SK-N-SH treated with all-trans-retinoic acid at 6 μM for 48 hours (cell line): ENCODE measurements at regions not wholly inside any gene's neighbourhood (a gene's known extent, or its start where the extent isn't known, plus 50 kb on each side); places are given as distances from the start of the nearest gene placed in this dataset.

Experiments
- ATAC-seq: fragments of 200-7000 bp; cut with Tn5 transposase; 3 replicates; pipeline ENCODE4 v1.9.1; 2020; ENCODE audit warnings: mild to moderate bottlenecking, moderate library complexity
- ARNTL ChIP-seq: fragments of 450-650 bp; formaldehyde crosslinking; IDR thresholded peaks from 2 replicates; pipeline ENCODE4 v1.5.0; 2020; ENCODE audit warnings: low read depth, mild to moderate bottlenecking, moderate library complexity, borderline replicate concordance
- BACH2 ChIP-seq: fragments of 250-450 bp; sonication (Bioruptor Pico); IDR thresholded peaks from 2 replicates; pipeline ENCODE4 v1.9.0; 2021; ENCODE audit warnings: mild to moderate bottlenecking, borderline replicate concordance
- CREB5 ChIP-seq: fragments of 250-450 bp; sonication (Bioruptor Pico); IDR thresholded peaks from 2 replicates; pipeline ENCODE4 v1.5.1; 2020; ENCODE audit warnings: low read depth, mild to moderate bottlenecking, moderate library complexity
- CSDC2 ChIP-seq: fragments of 250-450 bp; sonication (Bioruptor Pico); IDR thresholded peaks from 2 replicates; pipeline ENCODE4 v1.5.0; 2020; ENCODE audit warnings: mild to moderate bottlenecking, moderate library complexity
- ESRRG ChIP-seq: fragments of 250-450 bp; sonication (Bioruptor Pico); IDR thresholded peaks from 2 replicates; pipeline ENCODE4 v1.6.1; 2021; ENCODE audit warnings: mild to moderate bottlenecking
- GLIS3 ChIP-seq: fragments of 250-450 bp; sonication (Bioruptor Pico); IDR thresholded peaks from 2 replicates; pipeline ENCODE4 v1.5.0; 2020; ENCODE audit warnings: mild to moderate bottlenecking, moderate library complexity
- ISL1 ChIP-seq: fragments of 250-450 bp; sonication (Bioruptor Pico); IDR thresholded peaks from 2 replicates; pipeline ENCODE4 v2.1.2; 2022; ENCODE audit warnings: mild to moderate bottlenecking, moderate library complexity
- OSR1 ChIP-seq: fragments of 250-450 bp; sonication (Bioruptor Pico); IDR thresholded peaks from 2 replicates; pipeline ENCODE4 v1.8.0; 2022; ENCODE audit warnings: moderate library complexity, mild to moderate bottlenecking, inconsistent platforms
- PATZ1 ChIP-seq: fragments of 250-450 bp; sonication (Bioruptor Pico); IDR thresholded peaks from 2 replicates; pipeline ENCODE4 v1.8.0; 2020; ENCODE audit warnings: mild to moderate bottlenecking, moderate library complexity, borderline replicate concordance
- POU6F1 ChIP-seq: fragments of 250-450 bp; sonication (Bioruptor Pico); IDR thresholded peaks from 2 replicates; pipeline ENCODE4 v1.8.0; 2021; ENCODE audit warnings: low read depth, mild to moderate bottlenecking, moderate library complexity, borderline replicate concordance
- PPARA ChIP-seq: fragments of 250-450 bp; sonication (Bioruptor Pico); IDR thresholded peaks from 2 replicates; pipeline ENCODE4 v1.5.0; 2020; ENCODE audit warnings: mild to moderate bottlenecking, borderline replicate concordance
- RARB ChIP-seq: fragments of 250-450 bp; sonication (Bioruptor Pico); IDR thresholded peaks from 2 replicates; pipeline ENCODE4 v1.8.0; 2021; ENCODE audit warnings: mild to moderate bottlenecking, moderate library complexity
- SNAI2 ChIP-seq: fragments of 250-450 bp; sonication (Bioruptor Pico); IDR thresholded peaks from 2 replicates; pipeline ENCODE4 v1.5.0; 2020; ENCODE audit warnings: mild to moderate bottlenecking, moderate library complexity
- TCF4 ChIP-seq: fragments of 250-450 bp; sonication (Bioruptor Pico); IDR thresholded peaks from 2 replicates; pipeline ENCODE4 v1.8.0; 2021; ENCODE audit warnings: mild to moderate bottlenecking, moderate library complexity, borderline replicate concordance
- TOX ChIP-seq: fragments of 250-450 bp; sonication (Bioruptor Pico); IDR thresholded peaks from 2 replicates; pipeline ENCODE4 v1.8.0; 2021; ENCODE audit warnings: mild to moderate bottlenecking, moderate library complexity, borderline replicate concordance
- TSHZ2 ChIP-seq: fragments of 250-450 bp; sonication (Bioruptor Pico); IDR thresholded peaks from 2 replicates; pipeline ENCODE4 v1.5.0; 2020; ENCODE audit warnings: mild to moderate bottlenecking, moderate library complexity
- ZC3H10 ChIP-seq: fragments of 250-450 bp; sonication (Bioruptor Pico); IDR thresholded peaks from 2 replicates; pipeline ENCODE4 v1.5.1; 2021; ENCODE audit warnings: mild to moderate bottlenecking, moderate library complexity
- ZFP3 ChIP-seq: fragments of 250-450 bp; sonication (Bioruptor Pico); IDR thresholded peaks from 2 replicates; pipeline ENCODE4 v1.5.0; 2020; ENCODE audit warnings: mild to moderate bottlenecking, moderate library complexity
- ZFP30 ChIP-seq: fragments of 450-650 bp; formaldehyde crosslinking; IDR thresholded peaks from 2 replicates; pipeline ENCODE4 v1.5.0; 2022; ENCODE audit warnings: mild to moderate bottlenecking, moderate library complexity
- ZNF565 ChIP-seq: fragments of 450-650 bp; formaldehyde crosslinking; conservative IDR thresholded peaks from 2 replicates; pipeline ENCODE4 v1.5.0; 2020; ENCODE audit warnings: low read depth, mild to moderate bottlenecking, moderate library complexity
- ZNF70 ChIP-seq: fragments of 450-650 bp; formaldehyde crosslinking; IDR thresholded peaks from 2 replicates; pipeline ENCODE4 v1.5.0; 2020; ENCODE audit warnings: mild to moderate bottlenecking, moderate library complexity

GRCh38 chr10:125397608-125398007 lies 237.2 kb upstream of the CTBP2 start:
- ATAC-seq = no peak
- no peak for TF ChIP-seq TSHZ2 (CRISPR knock-in tag)
- TF ChIP-seq ZNF565 (CRISPR knock-in tag) = no peak
- TF ChIP-seq ARNTL = no peak

DNA sequence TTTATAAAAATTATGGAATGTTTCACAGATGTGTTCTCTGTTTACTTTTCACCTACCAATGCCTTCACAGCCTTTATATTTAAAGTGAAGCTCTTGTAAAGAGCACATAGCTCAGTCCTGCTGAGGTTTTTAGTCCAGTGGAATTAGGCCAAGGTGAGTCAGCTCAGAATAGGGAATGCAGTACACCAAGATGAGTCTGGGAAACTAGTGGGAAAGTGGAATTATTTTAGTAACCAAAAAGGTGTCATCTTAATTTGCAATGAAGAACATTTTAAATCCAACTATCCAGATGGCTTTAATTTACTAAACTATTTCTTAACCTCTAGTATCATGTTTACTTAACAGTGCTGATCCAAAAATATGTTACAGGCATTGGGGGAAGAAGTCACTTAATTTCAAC lies 236.3 kb upstream of the CTBP2 start:
- no peak for ATAC-seq
- no peak for TF ChIP-seq ZFP3 (CRISPR knock-in tag)
- TF ChIP-seq ISL1 (CRISPR knock-in tag) = no peak
- no peak for TF ChIP-seq OSR1 (CRISPR knock-in tag)
- no peak for TF ChIP-seq POU6F1 (CRISPR knock-in tag)
- TF ChIP-seq TCF4 (CRISPR knock-in tag) = no peak
- no peak for TF ChIP-seq ZFP30 (CRISPR knock-in tag)
- TF ChIP-seq CSDC2 (CRISPR knock-in tag) = no peak
- TF ChIP-seq ESRRG = no peak
- TF ChIP-seq PATZ1 (CRISPR knock-in tag) = no peak
- no peak for TF ChIP-seq PPARA (CRISPR knock-in tag)
- no peak for TF ChIP-seq SNAI2 (CRISPR knock-in tag)
- no peak for TF ChIP-seq RARB (CRISPR knock-in tag)
- no peak for TF ChIP-seq ZNF70 (CRISPR knock-in tag)
- no peak for TF ChIP-seq CREB5
- no peak for TF ChIP-seq ARNTL
- TF ChIP-seq TSHZ2 (CRISPR knock-in tag) = no peak
- TF ChIP-seq ZNF565 (CRISPR knock-in tag) = no peak
- no peak for TF ChIP-seq ZC3H10
- TF ChIP-seq BACH2 (CRISPR knock-in tag) = no peak
- TF ChIP-seq, all 23 proteins: peak for 0

DNA sequence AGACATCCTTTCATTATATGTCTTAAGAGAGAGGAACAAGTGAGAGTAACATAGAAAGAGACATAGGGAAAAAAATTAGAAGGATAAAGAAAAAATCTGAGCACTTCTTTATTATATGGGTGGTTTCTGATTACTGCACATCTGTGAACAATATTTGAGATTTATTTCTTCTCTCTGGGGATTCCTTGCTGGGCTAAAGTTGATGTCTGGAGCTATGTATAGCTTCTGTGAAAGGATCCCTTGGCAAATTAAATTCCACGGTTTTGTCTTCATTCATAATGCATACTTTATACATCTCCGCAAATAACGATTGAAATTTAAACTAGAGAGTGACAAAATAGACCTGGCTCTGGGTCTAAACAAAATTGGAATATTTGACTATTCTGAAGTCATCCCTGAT lies 232.2 kb upstream of the CTBP2 start:
- ATAC-seq = no peak
- TF ChIP-seq ARNTL (no peak), ISL1 (CRISPR knock-in tag) (no peak), TOX (CRISPR knock-in tag) (no peak), CREB5 (no peak), SNAI2 (CRISPR knock-in tag) (no peak), GLIS3 (CRISPR knock-in tag) (no peak), PPARA (CRISPR knock-in tag) (no peak), ZC3H10 (no peak), ZNF565 (CRISPR knock-in tag) (no peak), PATZ1 (CRISPR knock-in tag) (no peak), OSR1 (CRISPR knock-in tag) (no peak), CSDC2 (CRISPR knock-in tag) (no peak), ESRRG (no peak), ZNF70 (CRISPR knock-in tag) (no peak), RARB (CRISPR knock-in tag) (no peak)
